SKM-1 (cell line): ENCODE measurements at regions not wholly inside any gene's neighbourhood (a gene's known extent, or its start where the extent isn't known, plus 50 kb on each side); places are given as distances from the start of the nearest gene placed in this dataset.
"Not testable (repeated sequence)": the region's sequence is repeated elsewhere in the genome, so short reads cannot be mapped to it uniquely, and the experiment has no call there.

Source experiments
- DNase-seq: peaks from one replicate; lab custom pipeline; 2025; ENCODE audit not compliant: unreplicated experiment; lab: John Stamatoyannopoulos, UW

DNA sequence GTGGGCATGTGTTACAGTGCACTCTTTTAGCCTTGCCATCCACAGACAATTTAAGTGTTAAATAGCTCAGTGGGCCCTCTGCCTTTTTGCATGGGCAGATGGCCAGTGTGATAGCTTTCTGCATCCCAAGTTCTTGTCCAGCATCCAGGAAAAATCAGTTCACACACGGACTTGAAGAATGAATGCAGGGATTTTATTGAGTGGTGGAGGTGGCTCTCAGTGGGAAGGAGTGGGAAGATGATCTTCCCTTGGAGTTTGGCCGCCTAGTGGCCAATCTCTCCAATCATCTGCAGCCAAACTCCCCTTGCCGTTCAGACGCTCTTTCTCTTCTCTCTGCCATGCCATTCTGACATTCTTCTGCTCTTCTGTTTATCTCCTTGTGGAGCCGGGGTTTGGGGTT is 322.4 kb upstream of the GRAMD2B start:
- no peak for DNase-seq

DNA sequence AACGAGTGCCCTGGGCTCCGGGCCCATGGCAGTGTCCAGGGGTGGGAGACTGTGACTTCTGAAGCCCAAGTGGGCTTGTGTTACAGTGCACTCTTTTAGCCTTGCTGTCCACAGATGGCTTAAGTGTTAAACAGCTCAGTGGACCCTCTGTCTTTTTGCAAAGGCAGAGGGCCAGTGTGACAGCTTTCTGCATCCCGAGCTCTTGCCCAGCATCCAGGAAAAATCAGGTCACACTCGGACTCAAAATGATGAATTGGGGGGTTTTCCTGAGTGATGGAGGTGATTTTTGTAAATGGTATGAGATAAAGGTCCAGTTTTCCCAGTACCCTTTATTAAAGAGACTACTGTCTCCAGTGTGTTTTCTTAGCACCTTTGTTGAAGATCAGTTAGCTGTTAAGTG is 321.3 kb upstream of the GRAMD2B start:
- DNase-seq: no peak

DNA sequence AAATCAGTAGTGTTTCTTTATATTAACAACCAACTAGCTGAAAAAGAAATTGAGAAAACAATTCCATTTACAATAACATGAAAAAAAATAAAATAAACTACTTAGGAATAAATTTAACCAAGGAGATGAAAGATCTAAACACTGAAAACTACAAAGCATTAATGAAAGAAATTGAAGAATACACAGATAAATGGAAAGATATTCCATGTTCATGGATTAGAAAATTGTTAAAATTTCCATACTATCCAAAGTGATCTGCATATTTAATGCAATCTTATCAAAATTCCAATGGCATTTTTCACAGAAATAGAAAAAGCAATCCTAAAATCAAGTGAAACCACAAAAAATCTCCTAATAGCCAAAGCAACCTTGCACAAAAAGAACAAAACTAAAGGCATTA is 320.2 kb upstream of the GRAMD2B start:
- DNase-seq: no peak

DNA sequence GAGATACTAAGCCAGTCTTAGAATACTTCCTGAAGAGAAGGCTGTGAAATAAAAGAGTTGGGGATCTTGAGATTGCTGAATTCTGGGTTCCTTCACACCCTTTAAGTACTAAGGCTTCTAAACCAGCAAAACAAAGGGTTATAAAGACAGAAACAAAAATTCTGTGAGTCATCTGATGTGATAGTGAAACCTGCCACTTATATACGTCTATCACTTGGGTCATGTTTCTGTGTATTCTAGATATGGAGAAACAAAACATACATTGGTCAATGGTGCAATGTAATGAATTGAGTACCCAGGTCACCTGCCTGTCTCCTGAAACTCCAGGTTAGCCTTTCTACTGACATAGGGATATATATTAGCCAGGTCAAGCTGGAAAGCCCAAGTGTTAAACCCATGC is 319.3 kb upstream of the GRAMD2B start:
- DNase-seq: no peak

DNA sequence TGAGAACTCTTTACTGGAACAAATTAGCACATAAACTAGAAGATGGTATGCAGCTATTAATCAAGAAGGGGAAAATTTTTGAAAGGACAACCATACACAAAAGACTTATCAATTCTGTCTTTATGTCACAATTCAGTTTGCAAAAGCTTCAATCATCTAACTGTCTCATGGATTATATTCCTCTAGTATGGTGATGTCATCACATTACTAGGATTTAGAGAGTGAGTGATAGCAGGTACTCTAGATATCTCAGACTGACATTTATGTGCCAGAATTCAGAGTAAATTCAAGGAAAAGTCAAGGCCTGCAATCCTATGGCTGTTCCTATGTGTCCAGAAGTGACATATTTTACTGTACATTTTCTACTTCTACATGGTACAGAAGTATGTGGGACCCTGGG is 318.9 kb upstream of the GRAMD2B start:
- DNase-seq: no peak

DNA sequence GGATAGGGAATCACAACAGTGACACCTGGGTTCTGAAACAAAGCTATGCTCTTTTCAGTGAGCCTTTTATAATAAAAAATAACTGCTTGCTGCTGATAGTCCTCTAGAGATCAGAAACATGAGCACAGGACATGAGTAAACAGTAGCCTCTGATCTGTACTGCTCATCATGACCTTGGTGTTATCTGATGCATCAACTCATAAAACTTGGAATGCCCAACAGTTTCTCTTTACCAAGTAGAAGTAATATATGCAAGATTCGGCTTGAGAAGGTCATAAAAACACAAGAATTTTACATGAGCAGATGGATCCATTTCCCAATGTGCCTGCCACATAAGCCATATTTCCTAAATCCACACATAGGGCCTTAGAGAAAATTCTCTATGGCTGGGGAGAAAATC is 318.3 kb upstream of the GRAMD2B start:
- no peak for DNase-seq

DNA sequence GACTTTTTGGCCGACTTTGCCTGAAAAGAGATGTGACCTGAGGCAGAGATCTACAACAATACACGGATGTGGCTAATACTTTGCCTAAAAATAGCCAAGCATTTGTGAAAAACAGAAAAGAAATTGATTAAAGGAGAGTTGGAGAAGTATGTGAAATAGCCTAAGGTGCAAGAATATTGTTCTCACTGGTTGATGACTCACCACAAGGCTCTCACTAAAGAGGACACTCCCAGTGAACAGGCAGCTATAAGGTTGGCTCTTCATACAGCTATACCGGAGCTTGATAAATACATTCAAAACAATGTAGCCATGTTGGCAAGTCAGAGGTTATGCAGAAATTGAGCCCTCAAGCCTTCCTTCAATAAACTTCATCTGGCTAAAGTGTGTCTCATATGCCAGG is 317.2 kb upstream of the GRAMD2B start:
- DNase-seq: no peak

DNA sequence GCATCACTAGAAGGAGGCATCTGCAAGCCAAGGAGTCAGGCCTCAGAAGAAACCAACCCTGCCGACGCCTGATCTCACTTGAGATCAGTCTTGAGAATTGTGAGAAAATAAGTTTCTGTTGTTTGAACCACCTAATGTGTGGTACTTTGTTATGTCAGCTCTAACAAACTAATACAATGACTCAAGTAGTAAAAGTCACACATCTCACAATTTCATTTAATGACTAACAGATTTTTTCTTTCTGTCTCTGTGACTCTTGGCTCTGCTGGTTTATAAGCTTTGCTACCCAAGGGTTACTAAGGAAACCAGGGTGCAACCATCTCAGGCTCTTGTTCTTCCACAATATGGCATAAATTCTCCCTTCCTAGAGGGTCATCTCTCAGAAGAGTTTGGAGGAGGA is 315.8 kb upstream of the GRAMD2B start:
- no peak for DNase-seq

DNA sequence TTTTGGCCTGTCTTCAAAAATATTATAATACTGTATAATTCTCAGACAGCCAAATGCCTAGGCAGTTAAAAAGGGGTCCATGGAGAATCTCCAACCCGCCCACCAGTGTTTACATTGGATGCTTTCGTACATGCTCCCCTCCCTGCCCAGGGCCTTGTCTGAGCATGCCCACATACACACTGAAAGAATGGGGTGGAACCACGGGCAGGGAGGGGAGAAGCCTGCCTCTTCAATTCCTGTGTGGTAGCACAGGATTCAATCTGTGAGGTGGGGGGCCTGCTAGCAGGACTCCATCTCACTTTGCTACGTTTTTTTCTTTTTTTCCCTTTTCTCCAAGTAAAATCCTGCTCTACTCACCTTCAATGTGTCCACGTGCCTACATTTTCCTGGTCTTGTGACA is 314.7 kb upstream of the GRAMD2B start:
- no peak for DNase-seq

DNA sequence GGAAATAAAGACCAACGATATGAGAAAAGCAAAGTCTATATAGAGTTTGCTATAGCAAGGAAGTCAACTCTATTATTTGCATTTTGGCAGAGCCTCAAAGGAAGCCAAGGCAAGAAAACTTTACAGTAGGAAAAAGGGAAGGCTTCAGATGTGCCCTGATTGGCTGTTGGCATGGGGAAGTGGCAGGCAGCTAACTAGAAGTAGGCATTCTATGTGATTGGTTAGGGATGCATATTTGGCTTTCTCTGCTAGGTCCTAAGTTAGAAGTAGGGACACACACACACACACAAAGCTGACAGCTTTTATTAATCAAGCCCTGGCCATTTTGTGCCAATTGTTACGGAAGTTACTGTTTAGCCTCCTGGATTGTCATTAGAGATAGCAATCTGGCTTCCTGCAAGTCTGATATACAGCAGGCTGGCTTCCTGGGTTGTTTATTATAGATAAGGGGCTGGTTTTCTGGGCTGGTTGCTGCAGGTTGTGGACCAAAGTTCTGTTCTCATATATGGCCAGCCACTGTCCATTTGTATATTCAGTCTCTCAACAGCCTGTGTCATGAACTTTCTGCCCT is 308.1 kb upstream of the GRAMD2B start:
- no peak for DNase-seq

DNA sequence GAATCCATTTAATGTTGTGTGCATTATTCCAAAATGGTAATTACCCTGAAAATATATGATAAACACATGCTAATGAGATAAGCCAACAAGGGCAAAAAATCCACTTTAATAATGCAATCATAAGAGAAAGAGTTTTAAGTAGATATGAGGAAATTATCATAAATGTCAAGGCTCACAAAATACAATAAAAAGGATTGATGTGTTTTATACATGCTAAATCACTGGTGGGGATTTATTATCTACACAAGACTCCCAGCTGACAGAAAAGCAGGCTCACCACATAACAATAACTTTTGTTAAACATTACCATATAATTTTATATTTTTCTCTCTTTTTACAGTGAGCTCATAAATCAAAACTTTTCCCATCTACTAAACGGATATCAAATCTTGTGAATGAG is 306.2 kb upstream of the GRAMD2B start:
- DNase-seq: no peak

DNA sequence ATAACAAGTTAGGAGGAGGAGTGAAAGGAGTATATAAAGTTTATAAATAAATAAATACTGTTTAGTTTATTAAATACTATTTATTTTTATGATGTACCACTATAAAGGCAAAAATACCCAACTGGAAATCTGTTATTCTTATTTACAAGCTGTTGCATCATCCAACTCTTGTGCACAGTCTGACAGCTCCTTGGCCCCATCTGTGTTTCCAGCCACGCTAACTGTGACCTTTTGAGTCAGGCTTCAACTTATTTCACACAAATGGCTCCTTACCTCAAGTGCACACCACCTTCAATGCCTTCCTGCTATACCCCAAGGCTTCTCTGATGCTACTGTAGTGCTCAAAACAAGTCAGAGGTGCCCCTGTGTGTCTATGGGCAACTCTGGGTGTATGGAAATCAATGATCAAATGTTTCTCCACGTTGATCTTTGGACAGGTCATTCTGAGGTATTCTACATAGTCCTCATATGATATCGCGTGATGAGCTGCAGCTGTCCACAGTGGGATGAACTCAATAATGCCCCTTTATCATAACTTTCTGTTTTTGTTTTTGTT is 303.2 kb upstream of the GRAMD2B start:
- DNase-seq: no peak

DNA sequence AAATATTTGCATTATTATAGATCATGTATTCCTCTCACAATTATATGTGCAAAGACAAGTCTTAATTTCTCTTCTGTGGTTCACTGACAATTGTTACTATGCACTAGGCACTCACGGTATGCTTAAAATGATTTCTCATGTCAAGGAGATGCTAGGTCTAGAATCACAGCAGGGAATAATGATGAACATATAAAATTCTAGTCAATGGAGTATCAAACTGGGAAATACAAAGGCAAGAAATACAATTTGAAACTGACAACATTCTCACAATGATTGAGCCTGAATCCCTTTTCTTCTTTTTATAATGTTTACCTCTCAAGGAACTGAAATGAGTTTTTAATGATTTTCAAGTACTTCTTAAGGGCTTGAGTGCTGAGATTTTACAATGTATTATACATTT is 302.3 kb upstream of the GRAMD2B start:
- DNase-seq: no peak

DNA sequence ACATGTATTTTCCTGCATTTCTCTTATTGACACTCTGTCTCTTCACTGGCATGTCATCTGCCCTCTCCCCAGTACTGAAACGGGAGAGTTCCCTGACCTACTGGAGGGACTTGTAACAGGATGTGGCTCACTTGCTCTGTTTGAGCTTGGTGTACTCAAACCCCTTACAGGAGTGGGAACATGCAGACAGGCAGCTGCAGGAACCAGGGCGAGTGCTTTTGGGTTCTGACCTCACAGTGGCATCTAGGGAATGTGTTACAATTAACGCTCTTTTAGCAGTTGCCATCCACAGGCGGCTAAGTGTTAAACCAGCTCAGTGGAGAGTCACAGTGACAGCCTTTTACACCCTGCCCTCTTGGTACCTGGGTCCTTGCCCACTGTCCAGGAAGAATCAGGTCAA is 300.3 kb upstream of the GRAMD2B start:
- no peak for DNase-seq

DNA sequence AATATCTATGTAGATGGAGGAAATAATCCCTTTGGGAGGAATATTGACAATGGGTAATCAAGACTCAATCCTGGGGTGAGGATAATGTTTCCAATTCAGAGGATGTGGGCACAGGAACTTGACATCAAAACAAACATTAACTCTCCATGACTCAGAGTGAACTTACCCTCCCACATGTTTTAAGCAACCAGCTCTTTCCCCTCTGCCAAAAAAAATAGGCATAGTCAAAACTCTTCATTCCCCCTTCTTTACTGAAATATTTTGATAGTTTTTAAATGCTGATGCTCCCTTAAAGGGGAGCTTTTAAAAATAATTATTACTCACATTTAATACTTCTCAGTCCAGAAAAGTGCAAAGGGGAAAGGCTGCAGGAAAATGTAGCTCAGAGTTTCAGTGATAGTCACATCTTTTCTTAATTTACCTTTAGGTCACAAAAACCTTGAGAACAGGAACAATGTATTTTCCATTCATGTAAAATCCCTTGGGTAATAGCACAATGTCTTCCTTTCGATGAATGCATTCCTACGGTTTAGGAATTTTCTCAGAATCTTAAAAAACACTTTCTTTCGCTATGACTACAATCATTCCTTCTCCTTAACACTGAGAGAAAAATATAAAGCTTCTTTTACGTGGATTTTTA is 298.4 kb upstream of the GRAMD2B start:
- DNase-seq: no peak

DNA sequence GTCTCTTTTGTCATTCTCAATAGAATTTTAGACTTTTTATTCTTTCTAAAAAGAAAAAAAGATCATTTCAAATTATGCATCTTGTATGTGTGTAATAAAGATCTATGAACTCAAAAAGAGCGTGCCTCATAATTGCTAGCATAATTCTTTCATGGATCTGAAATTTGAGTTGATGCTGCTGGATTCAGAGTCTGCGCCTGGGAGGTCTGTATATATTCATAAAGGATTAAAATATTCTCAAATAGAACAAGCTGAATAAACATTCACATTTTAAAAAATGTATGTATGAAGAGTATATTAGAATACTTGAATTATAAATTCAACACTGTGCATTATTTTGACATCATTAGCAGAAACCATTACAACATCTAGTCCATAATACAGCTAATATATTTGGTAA is 297.8 kb upstream of the GRAMD2B start:
- DNase-seq: no peak

DNA sequence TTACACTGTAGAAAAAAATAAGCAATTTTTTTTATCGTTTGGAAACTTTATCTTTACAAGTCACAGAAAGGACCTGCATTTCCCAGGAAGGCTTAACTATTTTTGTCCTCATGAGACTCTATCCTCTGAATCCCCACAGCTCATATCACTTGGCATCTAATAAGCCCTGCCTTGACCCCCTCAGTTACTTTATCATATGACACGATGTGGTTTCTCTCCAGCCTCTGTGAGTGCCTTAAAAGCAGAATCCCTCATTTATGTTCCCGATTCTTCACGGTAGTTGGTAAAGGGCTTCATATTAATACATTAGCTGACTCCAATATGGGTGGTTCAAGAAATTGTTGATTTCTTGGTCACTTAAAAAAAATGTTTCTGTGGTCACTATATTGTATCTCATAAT is 296.6 kb upstream of the GRAMD2B start:
- no peak for DNase-seq

DNA sequence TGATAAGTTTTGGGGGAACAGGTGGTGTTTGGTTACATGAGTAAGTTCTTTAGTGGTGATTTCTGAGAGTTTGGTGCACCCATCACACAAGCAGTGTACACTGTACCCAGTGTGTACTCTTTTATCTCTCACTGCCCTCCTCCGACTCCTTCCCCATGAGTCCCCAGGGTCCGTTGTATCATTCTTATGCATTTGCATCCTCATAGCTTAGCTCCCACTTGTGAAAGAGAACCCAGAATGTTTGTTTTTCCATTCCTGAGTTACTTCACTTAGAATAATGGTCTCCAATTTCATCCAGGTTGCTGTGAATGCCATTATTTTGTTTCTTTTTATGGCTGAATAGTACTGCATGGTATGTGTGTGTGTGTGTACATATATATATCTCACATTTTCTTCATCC is 295.8 kb upstream of the GRAMD2B start:
- not testable (repeated sequence) for DNase-seq

DNA sequence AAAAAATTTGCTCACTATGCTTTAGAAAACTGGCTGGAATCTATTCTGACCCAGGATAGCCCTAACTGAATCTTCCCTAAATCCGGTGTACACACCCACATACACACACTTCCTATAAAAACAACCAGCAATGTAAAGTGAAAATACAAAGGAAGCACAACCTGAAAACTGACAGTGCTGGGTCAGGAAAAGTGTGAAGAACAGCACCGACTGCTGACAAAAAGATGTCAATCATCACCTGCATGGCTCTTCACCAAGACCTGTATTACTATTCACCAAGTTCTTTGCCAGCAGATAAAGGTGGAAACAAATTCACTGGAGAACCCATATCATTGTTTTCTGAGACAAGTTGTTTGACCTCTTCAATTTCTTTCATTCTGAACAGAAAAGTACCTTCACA is 293.8 kb upstream of the GRAMD2B start:
- DNase-seq: no peak

DNA sequence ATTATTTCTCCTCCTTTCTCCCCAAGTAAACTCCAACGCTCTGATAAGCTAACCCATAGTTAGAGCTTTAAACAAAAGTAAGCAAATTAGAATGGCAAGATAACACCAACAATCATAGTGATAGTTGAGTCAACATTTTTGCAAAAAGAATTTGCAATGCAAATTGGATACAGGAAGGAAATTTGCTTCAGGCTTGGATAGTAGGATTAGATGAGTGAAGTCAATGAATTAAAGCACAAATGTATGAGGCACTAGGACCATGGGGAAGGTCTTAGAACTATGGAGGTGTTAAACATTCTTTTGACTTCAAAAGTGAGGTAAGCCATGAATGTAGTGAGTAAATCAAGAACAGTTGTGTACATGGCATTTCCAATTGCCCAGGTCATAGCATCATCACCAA is 289.8 kb upstream of the GRAMD2B start:
- no peak for DNase-seq

DNA sequence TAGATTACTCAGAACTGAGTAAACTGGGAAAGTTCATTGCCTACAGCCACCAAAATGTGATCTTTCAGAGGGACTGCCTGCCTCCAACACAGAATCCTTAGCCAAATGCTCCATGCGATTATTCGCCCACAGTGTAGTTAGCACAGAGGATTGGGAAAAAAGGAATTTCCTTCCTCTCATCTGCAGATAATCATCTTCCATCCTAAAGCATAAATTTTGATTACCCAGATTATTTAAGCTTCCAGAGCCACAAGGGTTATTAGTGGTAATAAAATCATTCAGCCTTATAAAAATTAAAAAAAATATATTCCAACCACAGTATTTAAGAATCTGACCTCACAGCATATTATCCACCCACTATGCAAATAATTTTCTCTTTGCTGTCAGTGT is 285.3 kb upstream of the GRAMD2B start:
- no peak for DNase-seq

DNA sequence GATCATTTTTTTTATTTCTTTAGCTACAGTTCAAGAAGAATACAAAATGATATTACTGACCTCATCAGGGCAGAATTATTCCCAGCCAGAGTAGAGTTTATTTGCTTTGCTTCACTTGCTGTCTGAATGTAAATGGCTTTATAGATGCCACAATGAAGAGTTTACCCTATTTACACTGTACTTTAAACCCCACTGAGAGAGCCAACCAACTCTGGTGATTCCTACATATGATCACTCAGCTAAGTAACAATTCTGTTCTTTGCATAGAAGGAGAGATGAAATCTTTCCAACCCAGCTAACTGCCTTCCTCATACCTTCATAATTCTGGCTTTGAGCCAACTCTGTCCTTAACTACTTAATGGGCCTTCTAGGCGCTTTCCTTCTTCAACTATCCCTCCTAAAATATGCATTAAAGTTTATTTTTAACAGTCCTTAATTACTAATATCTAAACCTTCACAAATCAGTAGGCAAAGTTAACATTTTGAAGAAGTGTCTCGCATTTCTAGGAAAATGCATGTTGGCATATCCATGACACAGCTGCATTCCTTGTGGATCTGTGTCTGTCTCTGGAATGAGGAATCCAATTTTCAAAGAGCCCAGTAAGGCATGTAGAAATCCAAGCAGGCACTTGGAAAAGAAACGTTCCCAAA is 284.8 kb upstream of the GRAMD2B start:
- DNase-seq: no peak

DNA sequence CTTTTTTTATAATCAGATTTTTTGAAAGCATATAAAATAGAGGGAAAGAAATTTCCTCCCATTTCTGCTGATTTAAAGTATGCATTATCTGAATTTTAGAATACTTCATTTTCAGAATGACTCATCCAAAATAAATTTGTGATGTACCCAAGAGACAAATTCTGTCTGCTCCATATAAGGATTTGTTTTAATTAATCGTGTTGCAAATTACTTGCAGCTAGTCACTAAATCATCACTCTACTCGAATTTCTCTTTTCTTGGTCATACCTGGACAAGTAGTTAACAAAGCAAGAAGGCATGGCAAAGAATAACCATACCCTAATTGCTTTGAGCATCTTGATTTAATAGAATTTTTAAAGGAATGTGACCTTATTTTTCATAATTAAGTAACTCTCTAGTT is 284.1 kb upstream of the GRAMD2B start:
- DNase-seq: no peak
